Stimulated activated CD8-positive, alpha-beta memory T cell treated with anti-CD3 and anti-CD28 coated beads, Interleukin-4, amount 100 ng/mL, for 24 hours (primary cell): ENCODE measurements at regions not wholly inside any gene's neighbourhood (a gene's known extent, or its start where the extent isn't known, plus 50 kb on each side); places are given as distances from the start of the nearest gene placed in this dataset.
"Not testable (repeated sequence)": the region's sequence is repeated elsewhere in the genome, so short reads cannot be mapped to it uniquely, and the experiment has no call there.

Experiments used
- DNase-seq: peaks from one replicate; pipeline ENCODE4 v3.0.0-alpha.2; 2020; ENCODE audit warnings: low read depth

- DNase-seq: no peak
Measured at GRCh38 chr17:72558971-72559476, 438.2 kb downstream of the SOX9 start.

DNA sequence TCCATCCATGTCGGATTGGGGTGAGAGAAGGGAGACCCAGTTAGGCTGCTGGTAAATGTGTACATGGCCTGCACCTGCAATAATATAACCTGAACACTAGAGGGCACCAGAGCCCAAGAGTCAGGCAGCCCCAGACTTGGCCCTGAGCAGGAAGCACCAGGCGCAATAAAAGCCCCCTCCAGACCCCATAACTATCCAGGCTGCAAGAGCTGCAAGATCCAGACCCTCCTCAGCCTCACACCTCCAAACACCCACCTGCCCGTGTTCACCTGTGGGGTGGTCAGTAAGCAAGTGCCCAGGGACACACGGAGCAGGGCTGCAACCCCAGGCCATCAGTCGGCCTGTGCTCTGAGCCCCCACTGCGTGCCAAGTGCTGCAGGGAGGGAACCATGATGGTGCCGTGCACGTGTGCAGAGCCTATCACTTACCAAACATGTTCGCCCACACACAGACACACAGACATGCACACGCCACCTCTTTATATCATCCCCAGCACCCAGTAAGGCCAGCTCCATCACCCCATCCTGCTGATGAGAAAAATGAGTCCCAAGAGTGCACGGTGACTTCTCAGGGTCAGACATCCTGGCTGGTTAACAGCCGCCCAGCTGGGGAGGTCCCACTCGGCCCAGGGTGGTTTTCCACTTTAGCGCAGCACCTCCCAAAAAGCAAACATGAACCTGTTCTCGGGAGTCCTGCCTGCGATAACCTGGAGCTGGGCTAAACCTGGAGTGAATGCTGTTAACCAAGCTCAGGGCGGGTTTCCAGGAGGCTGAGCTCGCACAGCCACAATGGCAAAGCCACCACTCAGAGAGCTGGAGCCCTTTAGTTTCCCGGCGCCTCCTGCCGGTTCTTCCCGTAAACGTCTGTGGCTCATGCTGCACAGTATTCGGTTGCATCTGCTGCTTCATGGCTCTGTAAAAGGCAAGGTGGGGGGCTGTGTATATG lies 439.8 kb downstream of the SOX9 start:
- peak; percentile 7 for DNase-seq

- DNase-seq: no peak
Measured at GRCh38 chr17:72561266-72561665, 440.4 kb downstream of the SOX9 start.

DNA sequence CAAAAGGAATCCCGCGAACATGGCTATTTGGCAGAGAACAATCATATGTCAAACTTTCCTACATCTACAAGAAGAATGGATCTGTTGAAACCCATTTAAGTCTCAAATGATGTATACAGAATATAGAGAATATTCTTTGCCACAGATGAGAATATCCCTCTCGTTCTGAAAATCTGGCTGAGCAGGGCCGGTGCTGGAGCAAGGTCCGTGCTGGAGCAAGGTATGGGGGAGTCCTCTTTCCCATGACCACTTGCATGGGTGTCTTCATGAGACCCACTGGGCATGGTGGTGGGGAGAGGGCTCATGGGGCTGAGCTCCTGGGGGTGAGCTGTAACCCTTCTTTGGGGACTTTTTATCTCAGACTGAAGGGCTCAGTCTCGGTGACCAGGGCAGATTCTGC lies 440.9 kb downstream of the SOX9 start:
- no peak for DNase-seq

DNA sequence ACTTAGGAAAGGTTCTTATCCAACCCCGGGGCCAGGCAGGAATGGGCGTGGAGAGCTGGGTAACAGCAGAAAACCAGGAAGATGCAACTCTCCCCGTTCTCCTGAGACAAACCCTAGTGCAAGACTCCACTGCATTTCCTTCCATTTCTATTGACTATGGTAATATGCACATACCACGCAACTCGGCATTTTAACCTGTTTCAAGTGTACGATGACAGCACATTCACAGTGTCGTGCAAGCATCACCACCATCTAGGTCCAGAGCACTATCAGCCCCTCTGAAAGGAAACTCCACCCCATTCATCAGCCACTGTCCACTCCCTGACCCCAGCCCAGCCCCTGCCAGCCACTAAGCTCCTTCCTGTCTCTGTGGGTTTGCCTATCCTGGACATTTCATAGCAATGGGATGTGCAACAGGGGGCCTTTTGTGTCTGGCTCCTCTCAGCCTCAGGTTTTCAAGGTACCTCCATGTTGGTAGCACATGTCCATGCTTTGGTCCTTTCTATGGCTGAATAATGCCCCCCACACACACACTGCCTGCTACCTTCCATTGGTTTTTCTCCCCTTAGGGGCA lies 441.9 kb downstream of the SOX9 start:
- no peak for DNase-seq

DNA sequence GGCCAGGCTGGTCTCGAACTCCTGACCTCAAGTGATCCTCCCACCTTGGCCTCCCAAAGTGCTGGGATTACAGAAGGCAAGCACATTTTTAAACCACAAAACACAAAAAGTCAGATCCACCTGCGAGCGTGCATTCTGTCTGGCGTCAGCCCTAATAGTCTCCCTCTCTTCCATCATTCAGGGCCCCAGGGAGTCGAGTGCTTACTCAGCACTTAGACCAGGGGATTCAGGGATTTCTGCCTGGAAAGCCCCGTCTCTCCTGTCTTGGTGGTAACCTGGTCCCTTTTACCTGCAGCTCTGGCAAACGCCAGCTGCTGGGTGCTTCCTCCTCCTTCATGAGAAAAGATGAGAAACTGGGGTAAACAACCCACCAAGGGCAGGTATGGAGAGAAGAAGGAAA lies 443.1 kb downstream of the SOX9 start:
- DNase-seq: no peak

DNA sequence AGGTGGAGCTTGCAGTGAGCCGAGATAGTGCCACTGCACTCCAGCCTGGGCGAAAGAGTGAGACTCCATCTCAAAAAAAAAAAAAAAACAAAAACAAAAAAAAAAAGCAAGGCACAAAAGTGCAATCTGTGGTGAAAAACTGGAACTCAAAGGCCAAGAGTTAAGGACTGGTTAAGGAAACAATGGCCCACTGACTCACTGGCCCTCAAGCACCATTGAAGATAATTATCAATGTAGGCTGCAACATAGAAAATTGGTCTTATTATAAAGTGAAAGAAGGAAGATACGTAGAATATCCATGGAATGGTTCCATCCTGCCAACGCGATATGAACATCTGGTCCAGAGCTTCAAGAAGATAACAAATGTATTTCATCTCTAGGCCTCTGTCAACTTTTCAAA lies 444.2 kb downstream of the SOX9 start:
- no peak for DNase-seq

GRCh38 chr17:72565758-72566157 lies 444.9 kb downstream of the SOX9 start:
- no peak for DNase-seq

- no peak for DNase-seq
Measured at GRCh38 chr17:72566671-72567484, 446.1 kb downstream of the SOX9 start.

GRCh38 chr17:72567774-72568173 lies 447.0 kb downstream of the SOX9 start:
- DNase-seq: no peak

DNA sequence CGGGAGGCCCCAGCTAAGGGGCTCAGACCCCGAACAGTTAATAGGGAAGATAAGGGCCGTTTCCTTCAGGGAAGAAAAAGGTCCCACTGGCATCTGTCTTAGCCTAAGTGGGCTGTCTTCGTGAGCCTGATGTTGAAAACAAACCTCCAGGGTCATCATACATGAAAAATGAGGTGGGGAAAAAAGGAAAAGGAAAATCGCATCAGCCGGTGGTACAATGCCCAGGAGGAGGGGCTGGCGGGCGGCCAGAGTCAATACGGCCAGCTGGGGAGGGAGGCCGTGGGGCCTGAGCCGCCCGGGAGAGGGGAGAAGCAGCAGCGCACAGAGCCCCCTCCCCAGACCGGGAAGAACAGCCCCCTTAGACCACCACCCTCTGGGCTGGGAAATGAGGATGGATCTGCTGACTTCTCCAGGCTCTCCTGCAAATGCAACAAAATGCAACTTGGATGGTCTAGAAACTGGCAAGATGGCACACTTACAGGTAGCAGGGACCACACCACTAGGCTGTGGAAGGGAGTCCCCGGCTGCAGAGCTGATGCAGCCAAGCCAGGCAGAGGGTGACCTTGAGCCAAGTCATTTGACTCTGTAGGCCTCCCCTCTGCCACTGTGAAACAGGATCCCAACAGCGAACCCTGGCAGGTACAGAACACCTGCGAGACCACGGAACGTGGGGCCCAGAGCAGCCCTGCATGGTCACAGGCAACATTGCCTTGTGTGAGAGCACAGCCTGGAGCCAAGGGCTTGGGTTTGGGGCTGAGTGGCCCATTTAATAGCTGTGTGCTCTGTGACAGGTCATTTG lies 448.5 kb downstream of the SOX9 start:
- no peak for DNase-seq

GRCh38 chr17:72571813-72572396 lies 451.1 kb downstream of the SOX9 start:
- DNase-seq: no peak

DNA sequence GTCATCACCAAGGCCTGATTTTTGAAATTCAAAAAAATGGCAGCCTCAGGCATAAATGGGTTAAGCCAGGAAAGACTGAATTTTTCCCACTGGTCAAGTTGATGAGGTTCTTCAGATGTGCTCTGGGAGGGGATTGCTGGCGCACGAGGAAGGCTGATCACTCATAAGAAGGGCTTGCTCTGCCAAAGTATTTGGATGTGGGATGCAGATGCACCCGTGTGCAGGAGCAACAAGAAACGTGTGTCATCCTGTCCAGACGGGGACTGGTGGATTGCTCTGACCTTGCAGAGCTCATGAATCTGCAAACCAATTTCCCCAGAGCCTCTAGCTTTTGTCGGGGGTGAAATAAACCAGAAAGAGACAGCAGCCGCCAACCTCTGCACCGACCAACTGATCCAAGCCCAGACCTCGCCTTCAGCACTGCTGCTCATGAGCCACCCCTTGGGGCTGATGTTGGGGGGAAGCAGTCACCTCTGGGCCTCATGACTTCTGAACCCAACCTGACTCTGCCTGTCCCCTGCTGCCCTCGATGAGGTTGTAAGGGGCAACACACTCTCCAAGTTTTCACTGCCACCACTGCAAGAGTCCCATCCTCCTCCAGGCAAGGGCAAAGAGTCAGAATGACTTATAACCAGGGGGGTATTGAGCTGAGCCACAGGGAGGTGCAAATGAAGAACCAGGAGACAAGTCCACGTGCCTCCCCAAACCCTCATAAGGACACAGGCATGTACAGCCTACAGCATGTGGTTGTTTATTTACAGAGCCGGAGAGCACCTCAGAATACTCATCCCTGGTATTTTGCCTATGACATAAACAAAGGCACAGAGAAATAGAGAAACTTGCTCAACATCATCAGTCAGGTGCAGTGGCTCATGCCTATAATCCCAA lies 452.0 kb downstream of the SOX9 start:
- DNase-seq: no peak

- DNase-seq: not testable (repeated sequence)
Measured at GRCh38 chr17:72573492-72573801, 452.6 kb downstream of the SOX9 start.

GRCh38 chr17:72574675-72575510 lies 454.1 kb downstream of the SOX9 start:
- DNase-seq: no peak

- no peak for DNase-seq
Measured at GRCh38 chr17:72575542-72576233, 454.9 kb downstream of the SOX9 start.

- no peak for DNase-seq
Measured at GRCh38 chr17:72576289-72576759, 455.5 kb downstream of the SOX9 start.

DNA sequence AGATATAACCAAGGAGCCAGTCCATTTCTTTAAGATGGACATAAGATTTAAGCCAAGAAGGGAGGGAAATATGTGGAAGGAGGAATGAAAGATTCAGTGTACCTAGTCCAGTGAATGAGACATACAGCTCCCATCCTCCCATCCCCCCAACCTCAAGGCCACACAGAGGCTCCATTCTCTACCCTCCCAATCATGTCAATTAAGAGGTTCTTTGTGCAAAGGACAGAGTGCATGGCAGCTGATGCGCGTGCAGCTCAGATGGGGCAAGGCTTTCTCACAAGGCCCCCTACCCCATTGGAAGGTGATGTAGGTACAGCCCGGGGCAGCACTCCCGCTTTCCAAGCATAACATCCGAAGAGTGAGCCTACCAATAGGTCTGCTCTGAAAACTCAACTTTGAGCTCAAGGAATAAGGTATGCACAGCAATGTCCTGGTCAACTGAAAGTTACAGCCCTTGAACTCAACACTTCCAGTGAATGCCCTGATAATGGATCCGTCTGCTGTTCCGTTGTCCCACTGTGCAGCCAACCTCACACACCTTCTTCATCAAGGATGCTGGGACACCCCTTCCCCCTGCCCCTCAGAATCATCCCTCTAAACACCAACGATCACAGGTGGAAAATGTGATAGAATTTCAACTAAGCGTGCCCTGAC lies 458.1 kb downstream of the SOX9 start:
- no peak for DNase-seq
